HG02885 (cell line): ENCODE measurements at regions not wholly inside any gene's neighbourhood (a gene's known extent, or its start where the extent isn't known, plus 50 kb on each side); places are given as distances from the start of the nearest gene placed in this dataset.
"Not testable (repeated sequence)": the region's sequence is repeated elsewhere in the genome, so short reads cannot be mapped to it uniquely, and the experiment has no call there.

Source experiments
- ATAC-seq: cut with Tn5 transposase; IDR thresholded peaks from one replicate; pipeline ENCODE4 v1.9.1; 2021; ENCODE audit warnings: mild to moderate bottlenecking; ENCODE audit not compliant: unreplicated experiment, poor library complexity

GRCh38 chr2:13711154-13711553 is 921.4 kb upstream of the LRATD1 start:
- ATAC-seq = no peak

GRCh38 chr2:13714466-13714865 is 918.1 kb upstream of the LRATD1 start:
- no peak for ATAC-seq

GRCh38 chr2:13725945-13726344 is 906.6 kb upstream of the LRATD1 start:
- ATAC-seq = no peak

- no peak for ATAC-seq
Measured at GRCh38 chr2:13745330-13745729, 887.2 kb upstream of the LRATD1 start.

- ATAC-seq = no peak
Measured at GRCh38 chr2:13751955-13752354, 880.6 kb upstream of the LRATD1 start.

GRCh38 chr2:13758412-13758811 is 874.1 kb upstream of the LRATD1 start:
- ATAC-seq = no peak

- ATAC-seq = peak; percentile 40
Measured at GRCh38 chr2:13768274-13768673, 864.2 kb upstream of the LRATD1 start.

- no peak for ATAC-seq
Measured at GRCh38 chr2:13770279-13770678, 862.2 kb upstream of the LRATD1 start.

- no peak for ATAC-seq
Measured at GRCh38 chr2:13779996-13780395, 852.5 kb upstream of the LRATD1 start.

- ATAC-seq = no peak
Measured at GRCh38 chr2:13791019-13791547, 841.4 kb upstream of the LRATD1 start.

- no peak for ATAC-seq
Measured at GRCh38 chr2:13806539-13806938, 826.0 kb upstream of the LRATD1 start.

- no peak for ATAC-seq
Measured at GRCh38 chr2:13813236-13813635, 819.3 kb upstream of the LRATD1 start.

- no peak for ATAC-seq
Measured at GRCh38 chr2:13818002-13818401, 814.5 kb upstream of the LRATD1 start.

GRCh38 chr2:13819896-13820295 is 812.6 kb upstream of the LRATD1 start:
- ATAC-seq = no peak

- no peak for ATAC-seq
Measured at GRCh38 chr2:13821255-13821880, 811.1 kb upstream of the LRATD1 start.

- no peak for ATAC-seq
Measured at GRCh38 chr2:13822365-13822764, 810.2 kb upstream of the LRATD1 start.

GRCh38 chr2:13826314-13826853 is 806.1 kb upstream of the LRATD1 start:
- no peak for ATAC-seq

- no peak for ATAC-seq
Measured at GRCh38 chr2:13858626-13859025, 773.9 kb upstream of the LRATD1 start.

- ATAC-seq = not testable (repeated sequence)
Measured at GRCh38 chr2:13868275-13868674, 764.2 kb upstream of the LRATD1 start.

GRCh38 chr2:13876491-13877037 is 756.0 kb upstream of the LRATD1 start:
- no peak for ATAC-seq

GRCh38 chr2:13877571-13877970 is 754.9 kb upstream of the LRATD1 start:
- ATAC-seq = no peak
